ENCODE measurements at regions not wholly inside any gene's neighbourhood (a gene's known extent, or its start where the extent isn't known, plus 50 kb on each side); places are given as distances from the start of the nearest gene placed in this dataset.

DNA sequence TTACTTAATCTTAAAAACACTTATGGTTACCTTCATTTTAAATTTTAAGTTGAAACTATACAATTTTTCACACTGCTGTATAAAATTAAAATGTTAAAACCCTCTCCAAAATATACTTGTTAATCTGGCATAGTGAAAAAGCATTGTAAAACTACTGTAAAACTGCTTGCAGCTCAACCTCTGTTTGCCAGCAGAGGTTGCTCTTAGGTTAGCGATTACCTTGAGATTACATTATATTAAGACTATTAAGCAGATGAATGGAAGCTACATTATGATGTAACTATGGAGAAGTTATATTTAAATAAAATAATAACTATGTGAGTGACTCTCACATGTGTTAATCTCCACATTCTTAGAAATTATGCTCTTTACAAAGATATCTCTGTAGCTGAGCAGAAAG lies 143.6 kb upstream of the SLITRK3 start:
- in situ Hi-C loops (cut with HindIII; ENCODE audit: extremely low pct_ligation_motif_present, low pct_unique_long_range_greater_than_20kb): no loop called here
- Histone ChIP-seq H3K9ac (ENCODE audit: insufficient read depth, low read depth, low read length) (no peak overlapping the region), H3K27me3 (ENCODE audit: control insufficient read depth in 1 of 2, insufficient read depth in 2 of 2, low read length in 2 of 2) (no peaks in the 10 kb centered on the region), H3K4me3 (replicated peaks in 1 of 3; ENCODE audit: insufficient read depth in 1 of 3, low read depth in 2 of 3, low read length in 3 of 3) (no peak overlapping the region), H3K4me1 (ENCODE audit: insufficient read depth, low read length) (no peaks in the 10 kb centered on the region), H2AFZ (ENCODE audit: low read length) (no peak overlapping the region), H3K36me3 (replicated peaks in 1 of 2; ENCODE audit: control insufficient read depth in 1 of 2, insufficient read depth in 2 of 2, low read length in 2 of 2) (no peaks in the 10 kb centered on the region), H3K9me3 (ENCODE audit: low read length) (no peaks in the 10 kb centered on the region), H4K20me1 (ENCODE audit: insufficient read depth, low read length) (no peaks in the 10 kb centered on the region), H3K27ac (ENCODE audit: extremely low read length, insufficient read depth, low read length) (no peak overlapping the region), H3K79me2 (ENCODE audit: insufficient read depth, low read length) (no peaks in the 10 kb centered on the region), H3K4me2 (ENCODE audit: low read depth, low read length) (no peak overlapping the region)
- DNase-seq (ENCODE audit: low spot score) (no peak), FAIRE-seq (no peak), ATAC-seq (no peak)
- no TSS peak for BruUV-seq (replicated peaks)
- 52% methylated on average over 1 of the region's 1 CpG for WGBS (ENCODE audit: low lambda C conversion rate)
- CTCF ChIA-PET (ENCODE audit: low intra/inter-chr PET ratio, low total read pairs): no interaction called here
- intact Hi-C loops (cut with micrococcal nuclease; ENCODE audit: unreplicated experiment): no loop called here
- POLR2A ChIA-PET: no interaction called here
- TF ChIP-seq ZNF768 (CRISPR knock-in tag; IDR thresholded peaks at IDR 0.05): no peak
- no peak for TF ChIP-seq ZNF317 (CRISPR knock-in tag; IDR thresholded peaks at IDR 0.05)
- TF ChIP-seq, protein P1, sequence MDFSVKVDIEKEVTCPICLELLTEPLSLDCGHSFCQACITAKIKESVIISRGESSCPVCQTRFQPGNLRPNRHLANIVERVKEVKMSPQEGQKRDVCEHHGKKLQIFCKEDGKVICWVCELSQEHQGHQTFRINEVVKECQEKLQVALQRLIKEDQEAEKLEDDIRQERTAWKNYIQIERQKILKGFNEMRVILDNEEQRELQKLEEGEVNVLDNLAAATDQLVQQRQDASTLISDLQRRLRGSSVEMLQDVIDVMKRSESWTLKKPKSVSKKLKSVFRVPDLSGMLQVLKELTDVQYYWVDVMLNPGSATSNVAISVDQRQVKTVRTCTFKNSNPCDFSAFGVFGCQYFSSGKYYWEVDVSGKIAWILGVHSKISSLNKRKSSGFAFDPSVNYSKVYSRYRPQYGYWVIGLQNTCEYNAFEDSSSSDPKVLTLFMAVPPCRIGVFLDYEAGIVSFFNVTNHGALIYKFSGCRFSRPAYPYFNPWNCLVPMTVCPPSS (IDR thresholded peaks at IDR 0.05): no peak
- no peak for TF ChIP-seq SP140L (CRISPR knock-in tag; IDR thresholded peaks at IDR 0.05; ENCODE audit: borderline replicate concordance)
- TF ChIP-seq SP4 (CRISPR knock-in tag; IDR thresholded peaks at IDR 0.05): no peak
- no peak for TF ChIP-seq HIVEP1 (CRISPR knock-in tag; IDR thresholded peaks at IDR 0.05)
- no peak for TF ChIP-seq NFKB2 (CRISPR knock-in tag; IDR thresholded peaks at IDR 0.05; ENCODE audit: borderline replicate concordance)
- no peak for TF ChIP-seq ZFAT (CRISPR knock-in tag; conservative IDR thresholded peaks at IDR 0.05)
- no peak for TF ChIP-seq ZNF331 (CRISPR knock-in tag; IDR thresholded peaks at IDR 0.05)
- TF ChIP-seq, protein P2, sequence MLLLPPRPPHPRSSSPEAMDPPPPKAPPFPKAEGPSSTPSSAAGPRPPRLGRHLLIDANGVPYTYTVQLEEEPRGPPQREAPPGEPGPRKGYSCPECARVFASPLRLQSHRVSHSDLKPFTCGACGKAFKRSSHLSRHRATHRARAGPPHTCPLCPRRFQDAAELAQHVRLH (CRISPR knock-in tag; IDR thresholded peaks at IDR 0.05; ENCODE audit: borderline replicate concordance, low read depth): no peak
- no peak for TF ChIP-seq RCOR2 (CRISPR knock-in tag; IDR thresholded peaks at IDR 0.05)
- no peak for TF ChIP-seq HMG20A (CRISPR knock-in tag; IDR thresholded peaks at IDR 0.05; ENCODE audit: borderline replicate concordance)
- no peak for TF ChIP-seq ZNF44 (CRISPR knock-in tag; IDR thresholded peaks at IDR 0.05)
